HG03196 (cell line): ENCODE measurements at regions not wholly inside any gene's neighbourhood (a gene's known extent, or its start where the extent isn't known, plus 50 kb on each side); places are given as distances from the start of the nearest gene placed in this dataset.

ENCODE experiments used
- ATAC-seq: cut with Tn5 transposase; IDR thresholded peaks from one replicate; pipeline ENCODE4 v1.9.1; 2021; ENCODE audit not compliant: unreplicated experiment

DNA sequence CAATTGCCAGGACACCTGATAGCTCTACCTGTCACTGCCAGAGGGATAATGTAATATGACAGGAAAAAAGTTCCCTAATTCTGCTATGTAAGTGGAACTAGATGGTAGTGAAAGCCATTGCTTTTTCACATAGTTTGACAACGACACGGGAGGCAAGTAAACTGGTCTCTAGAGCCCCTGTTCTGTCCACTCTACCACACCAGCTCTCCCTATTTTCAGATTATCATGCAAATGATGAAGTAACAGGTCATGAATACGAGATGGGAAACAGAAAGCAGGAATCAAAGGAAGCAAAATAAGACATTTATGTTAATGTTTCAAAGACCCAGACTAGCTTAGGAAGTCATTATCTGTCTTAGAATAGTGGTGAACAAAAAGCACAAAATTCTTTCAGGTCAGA is 56.2 kb downstream of the TAF11L14 start:
- ATAC-seq = no peak

DNA sequence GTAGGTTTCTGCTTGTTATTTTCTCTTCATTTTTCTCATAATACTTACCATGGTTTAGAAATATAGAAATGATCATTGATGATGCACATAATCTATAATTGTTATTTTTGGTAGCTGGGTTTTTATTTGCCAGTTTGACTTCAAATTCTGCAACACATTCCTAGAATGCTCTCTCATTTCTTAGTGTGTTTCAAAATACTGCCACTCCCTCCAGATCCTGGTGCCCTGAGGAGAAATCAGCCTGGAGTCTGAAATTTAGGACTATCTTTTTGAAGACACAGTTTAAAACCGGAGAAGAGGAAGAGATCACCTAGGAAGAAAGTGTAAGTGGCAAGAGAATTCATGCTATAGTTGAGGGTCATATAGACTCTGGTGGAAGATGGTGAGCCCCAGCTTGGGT is 57.5 kb downstream of the TAF11L14 start:
- no peak for ATAC-seq

DNA sequence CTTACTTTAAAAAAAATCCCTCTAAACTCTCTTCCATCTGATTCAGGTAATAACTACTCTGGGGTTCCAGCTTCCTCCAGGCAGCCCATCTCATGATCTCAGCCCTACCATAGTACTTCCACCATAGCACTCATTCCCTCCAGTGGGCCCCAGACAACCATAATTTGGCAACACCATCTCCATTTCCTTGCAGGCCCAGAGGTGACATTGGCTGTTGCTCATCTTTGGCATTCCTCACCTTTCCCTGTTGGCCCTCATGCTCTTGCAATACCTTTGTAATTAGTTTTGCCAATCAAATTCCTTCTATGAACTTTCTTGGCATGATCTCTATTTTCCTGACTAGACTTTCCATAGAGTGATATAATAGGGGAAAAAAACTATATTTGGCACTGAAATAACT is 60.1 kb downstream of the TAF11L14 start:
- ATAC-seq = no peak

DNA sequence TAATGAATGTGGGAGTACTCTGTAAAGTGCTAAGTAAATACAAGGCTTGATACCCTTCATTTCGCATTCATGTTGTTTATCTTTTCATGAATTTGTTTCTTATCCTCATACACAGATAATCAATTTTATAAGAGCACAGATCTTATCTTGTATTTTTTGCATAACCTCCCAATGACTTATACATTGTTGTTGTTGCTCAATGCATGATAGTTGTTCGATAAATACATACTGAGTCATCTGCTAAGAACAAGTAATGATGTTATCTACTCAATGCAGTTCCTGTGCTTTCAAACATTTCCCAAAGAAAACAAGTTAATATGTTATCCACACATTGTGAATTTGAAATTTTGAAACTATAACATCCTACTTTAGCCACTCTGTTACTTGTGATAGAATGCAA is 60.7 kb downstream of the TAF11L14 start:
- no peak for ATAC-seq

DNA sequence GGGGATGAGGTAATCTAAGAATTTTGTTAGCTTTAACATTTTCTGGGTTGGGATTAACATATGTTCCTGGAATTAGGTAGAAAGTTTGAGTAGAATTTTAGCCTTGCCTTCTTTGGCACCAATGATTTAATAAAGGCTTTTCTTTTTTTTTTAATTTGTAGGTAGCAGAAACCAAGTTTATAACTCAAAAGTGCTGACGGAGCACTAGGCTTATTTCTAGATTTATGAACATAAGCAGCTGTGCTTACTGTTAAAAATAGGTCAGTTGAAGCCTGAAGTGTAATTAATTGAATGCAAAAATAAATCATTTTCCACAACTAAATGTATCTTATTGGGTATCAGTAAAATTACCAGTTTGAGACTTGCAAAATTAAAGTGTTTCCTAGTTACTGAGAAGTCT is 62.4 kb downstream of the TAF11L14 start:
- ATAC-seq = no peak

DNA sequence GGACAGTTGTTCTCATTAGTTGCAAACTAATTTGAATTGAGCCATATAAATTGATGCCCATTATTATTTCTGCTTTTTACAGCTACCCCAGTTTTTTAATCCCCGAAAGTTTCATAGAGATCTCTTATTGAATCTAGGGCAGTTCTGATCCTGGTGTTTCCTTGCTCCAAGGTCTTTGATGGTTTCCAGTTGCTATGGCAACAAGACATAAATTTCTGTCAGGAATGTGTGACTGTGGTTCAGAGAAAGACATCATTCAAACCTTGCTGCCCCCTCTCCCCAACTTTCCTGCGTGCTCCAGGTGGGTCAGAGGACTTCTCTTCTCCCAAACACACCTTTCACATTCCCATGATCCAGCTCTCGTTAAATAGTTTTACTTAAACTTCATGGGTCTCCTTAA is 63.4 kb downstream of the TAF11L14 start:
- no peak for ATAC-seq

DNA sequence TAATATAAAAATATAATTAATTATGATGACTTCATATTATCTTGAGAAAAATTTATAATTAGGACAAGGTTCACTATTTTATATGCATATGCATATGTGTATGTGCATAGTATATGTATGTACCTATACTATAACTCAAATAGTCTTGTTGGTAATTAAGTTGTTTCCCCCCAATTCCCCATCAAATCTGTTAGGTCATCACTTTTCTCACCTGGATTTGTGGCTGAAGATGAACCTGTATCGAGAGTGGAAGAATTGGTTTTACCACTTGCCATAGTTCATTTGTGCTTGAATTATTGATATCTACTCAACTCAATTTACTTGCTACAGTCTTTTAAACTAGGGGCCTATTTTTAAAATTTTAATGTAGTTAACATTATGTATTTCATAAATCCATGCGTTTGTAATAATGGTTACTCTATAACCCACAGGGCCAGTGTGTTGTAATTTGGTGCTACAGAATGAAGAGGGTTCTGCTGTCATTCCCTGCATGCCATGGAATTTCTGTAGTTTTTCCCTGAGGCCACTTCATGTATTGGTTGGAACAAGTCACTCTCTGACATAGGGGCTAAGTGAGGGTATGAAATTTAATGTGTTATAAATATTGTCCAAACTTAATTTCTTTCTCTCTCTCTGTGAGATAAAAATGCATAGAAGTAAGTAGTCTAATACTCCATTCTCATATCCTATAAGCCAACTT is 74.9 kb downstream of the TAF11L14 start:
- no peak for ATAC-seq

DNA sequence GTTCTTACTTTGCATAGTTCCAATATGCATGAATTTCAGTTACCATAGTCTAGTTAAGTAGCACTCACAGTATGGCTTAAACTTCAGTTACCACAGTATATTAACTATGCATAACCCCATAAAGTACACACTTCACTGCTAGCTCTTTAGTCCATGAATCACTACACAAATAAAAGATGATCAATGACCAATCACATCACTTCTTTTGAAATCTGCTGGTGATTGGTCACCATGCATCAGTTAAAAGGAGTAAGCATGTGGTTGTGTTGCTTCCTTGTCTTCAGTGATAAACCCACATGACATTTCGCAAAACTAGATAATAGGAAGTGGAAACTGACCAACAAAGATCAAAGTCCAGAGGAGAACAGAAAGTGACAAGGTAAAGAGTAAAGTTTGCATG is 79.0 kb downstream of the TAF11L14 start:
- no peak for ATAC-seq

DNA sequence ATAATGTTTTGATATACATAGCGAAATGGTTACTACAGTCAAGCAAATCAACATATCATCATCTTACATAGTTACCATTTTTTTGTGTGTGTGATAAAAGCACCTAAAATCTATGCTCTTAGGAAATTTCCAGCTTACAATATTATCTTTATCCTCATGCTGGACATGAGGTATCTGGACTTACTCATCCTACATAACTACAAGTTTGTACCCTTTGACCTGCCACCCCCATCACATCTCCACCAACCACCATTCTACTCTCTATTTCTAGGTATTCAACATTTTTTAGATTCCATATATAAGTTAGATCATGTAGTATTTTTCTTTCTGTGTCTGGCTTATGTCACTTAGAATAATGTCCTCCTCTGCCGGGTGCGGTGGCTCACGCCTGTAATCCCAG is 79.9 kb downstream of the TAF11L14 start:
- ATAC-seq = no peak

DNA sequence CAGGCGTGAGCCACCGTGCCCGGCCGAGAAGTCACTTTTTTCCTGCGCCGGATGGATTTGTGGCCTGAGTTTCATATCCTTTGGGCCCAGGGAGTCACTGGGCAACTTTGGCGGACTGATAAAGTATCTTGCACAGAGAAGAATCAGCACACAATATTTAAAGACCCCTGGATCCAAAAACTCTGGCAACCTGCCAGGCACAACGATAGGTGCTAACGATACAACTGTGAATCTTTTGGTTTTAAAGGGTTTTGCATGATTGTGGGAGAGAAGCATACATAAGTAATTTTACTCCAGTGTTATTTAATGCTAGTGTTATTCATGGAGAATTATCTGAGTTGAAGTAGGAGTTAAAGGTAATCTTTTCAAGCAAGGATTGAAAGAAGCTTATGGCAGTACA is 85.3 kb downstream of the TAF11L14 start:
- no peak for ATAC-seq

DNA sequence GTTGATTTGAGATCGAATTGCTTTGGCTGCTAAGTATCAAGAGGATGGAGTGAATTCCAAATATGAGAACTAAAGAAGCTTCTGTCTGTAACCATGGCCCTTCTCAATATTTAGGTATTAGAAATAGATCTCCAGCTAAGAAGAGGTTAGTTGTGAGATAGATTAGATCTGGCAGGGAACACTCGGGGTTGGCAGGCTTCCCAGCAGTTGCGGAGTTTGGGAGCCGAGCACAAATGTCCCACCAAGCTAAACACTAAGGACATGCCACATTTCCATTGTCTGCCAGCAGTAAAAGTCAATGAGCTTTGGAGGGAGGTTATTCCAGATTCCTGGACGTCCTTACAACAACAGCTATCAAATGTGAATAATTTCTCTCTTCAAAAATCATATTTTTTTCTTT is 85.8 kb downstream of the TAF11L14 start:
- no peak for ATAC-seq

DNA sequence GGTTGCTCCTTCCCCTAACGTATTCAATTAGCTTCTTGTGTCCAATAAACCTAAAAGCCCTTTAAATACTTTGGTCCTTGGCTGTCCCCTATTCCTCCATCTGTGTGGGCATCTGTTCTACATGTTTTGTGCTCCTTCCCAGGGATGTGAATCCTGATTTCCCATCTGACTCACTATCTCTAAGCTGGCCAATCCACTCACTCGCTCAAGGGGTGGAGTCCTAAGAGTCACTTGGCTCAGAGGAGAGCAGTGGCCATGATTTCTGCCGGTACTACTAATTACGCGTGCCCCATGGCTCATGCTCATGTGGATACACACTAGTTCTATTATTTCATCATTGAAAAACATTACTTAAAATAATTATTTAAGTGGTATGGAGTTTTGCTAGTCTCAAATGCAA is 89.6 kb downstream of the TAF11L14 start:
- ATAC-seq = no peak

DNA sequence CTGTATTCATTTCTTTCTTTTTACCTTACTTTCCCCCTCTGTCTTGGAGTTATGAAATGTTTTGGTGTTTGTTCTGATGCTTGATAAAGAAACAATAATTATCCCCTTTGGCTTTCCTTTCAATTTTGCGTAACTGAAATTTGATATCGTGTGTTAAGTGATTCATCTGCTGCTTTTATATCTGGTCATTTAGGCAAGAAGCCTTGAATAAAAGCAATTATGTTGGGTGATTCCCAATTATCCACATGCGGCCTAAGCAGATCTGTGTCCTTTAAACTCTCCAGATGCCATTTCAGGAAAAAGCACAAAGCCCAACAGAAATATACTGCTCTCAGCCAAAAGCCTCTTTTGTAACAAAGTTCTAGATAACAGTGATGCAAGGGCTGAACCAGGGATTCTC is 92.8 kb downstream of the TAF11L14 start:
- no peak for ATAC-seq

DNA sequence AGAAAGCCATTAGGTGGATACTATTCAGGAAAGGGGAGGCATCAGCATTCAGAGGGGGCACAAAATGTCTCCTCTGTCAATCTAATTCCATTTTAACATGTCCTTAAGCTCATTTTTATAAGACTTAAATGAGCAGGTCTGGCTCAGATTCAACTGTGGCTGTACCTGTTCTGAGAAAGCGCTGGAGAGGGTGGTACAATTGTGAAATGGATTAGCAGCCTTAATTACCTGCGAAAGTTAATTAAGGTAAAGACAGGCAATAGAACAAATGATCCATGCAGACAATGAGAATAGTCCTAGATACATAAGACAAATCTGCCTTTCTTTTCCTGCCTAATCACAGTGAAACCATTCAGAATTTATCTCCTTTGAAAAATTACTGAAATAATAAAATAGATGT is 96.2 kb downstream of the TAF11L14 start:
- no peak for ATAC-seq

DNA sequence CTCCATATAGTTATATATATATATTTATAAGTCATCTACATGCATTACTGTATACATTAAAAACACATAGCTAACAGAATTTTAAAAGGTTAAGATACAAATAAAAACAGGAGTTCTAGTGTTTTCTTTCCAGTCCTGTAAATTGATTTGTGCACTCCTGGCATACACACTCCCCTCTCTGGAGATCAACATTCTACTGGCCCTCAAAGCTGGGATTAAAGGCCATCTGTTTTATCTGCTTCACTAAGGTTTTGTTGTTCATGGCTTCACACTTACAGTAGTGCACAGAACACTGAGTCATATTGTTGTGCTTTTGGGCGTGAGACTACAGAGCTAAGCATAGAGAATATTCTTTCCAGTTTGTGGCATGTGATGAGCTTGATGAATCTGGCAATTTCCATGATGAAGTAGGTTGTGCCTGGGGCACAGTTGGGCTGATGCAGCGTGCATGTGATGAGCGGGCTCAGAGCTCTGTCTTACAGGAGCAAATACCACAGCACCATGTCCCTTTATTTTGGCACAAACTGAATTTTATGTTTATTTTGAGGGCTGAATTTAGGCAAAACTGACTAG is 98.2 kb downstream of the TAF11L14 start:
- no peak for ATAC-seq

DNA sequence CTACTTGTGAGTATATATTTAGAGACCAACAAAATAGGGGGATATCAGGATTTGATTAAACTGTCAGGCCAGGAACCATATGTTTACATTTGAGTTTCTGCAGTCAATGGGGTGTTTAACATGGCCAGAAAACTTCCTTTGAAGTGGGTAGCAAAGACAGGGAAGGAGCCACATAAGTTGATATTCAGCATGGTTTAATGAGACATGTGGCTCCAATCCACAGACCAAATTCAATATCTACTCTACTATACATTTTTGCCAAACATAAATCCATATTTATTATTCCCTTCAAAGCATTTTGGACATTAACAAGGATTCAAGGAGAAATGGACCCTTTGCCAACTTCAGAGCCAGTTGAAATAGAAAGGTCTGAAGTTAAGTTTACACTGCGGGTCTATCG is 99.8 kb downstream of the TAF11L14 start:
- no peak for ATAC-seq

DNA sequence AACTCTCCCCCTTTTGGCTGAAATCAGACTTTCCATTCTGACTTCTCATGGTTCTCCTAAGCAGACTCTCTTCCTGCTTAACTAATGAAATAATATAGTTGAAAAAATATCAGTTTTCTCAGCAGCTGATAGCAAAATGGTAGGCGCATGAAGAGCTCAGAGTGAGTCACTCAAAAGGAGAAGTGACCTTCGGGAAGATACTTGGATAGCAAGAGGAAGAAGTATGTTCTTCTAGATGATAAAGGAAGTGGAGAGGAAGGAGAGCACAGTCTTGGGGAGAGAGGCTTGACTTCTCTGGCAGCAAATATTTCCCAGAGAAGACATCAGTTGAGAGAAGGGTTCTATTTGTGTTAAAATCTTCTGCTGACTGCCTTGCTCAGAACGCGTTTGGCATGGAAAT is 101.5 kb downstream of the TAF11L14 start:
- ATAC-seq = no peak

DNA sequence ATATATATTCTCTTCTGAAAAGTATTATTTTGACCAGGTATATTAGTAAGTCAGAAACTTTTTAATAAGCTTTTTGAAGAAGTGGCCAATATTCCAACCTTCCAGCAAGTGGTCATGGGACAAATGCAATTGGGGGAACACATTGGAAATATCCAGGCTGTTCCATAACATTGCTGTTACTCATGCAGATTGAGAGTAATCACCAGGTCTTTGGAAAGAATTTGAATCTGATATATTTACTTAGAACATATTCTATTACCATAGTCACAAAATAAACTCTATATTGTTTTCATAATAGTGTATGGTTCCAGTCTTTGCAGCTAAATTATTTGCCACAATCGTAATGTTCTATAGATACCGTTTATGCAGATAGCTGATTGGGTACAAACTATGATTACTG is 102.8 kb downstream of the TAF11L14 start:
- no peak for ATAC-seq

DNA sequence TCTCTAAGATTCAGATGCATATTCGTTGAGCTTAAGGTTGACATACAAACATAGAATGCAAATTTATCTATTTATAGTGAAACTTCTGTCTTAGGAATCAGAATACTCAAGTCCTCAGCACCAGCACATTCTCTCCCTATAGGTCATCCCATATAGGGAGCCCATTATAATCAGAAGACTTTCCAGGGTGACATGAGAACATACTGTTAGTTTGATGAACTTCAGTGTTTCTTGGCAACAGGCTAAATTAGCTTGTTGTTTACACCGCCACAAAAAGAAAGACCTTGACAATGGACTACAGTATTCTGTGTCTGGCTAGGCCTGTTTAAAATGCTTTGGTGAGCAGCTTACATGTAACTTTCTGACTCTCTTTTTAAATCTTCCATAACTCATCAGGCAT is 104.2 kb downstream of the TAF11L14 start:
- no peak for ATAC-seq

DNA sequence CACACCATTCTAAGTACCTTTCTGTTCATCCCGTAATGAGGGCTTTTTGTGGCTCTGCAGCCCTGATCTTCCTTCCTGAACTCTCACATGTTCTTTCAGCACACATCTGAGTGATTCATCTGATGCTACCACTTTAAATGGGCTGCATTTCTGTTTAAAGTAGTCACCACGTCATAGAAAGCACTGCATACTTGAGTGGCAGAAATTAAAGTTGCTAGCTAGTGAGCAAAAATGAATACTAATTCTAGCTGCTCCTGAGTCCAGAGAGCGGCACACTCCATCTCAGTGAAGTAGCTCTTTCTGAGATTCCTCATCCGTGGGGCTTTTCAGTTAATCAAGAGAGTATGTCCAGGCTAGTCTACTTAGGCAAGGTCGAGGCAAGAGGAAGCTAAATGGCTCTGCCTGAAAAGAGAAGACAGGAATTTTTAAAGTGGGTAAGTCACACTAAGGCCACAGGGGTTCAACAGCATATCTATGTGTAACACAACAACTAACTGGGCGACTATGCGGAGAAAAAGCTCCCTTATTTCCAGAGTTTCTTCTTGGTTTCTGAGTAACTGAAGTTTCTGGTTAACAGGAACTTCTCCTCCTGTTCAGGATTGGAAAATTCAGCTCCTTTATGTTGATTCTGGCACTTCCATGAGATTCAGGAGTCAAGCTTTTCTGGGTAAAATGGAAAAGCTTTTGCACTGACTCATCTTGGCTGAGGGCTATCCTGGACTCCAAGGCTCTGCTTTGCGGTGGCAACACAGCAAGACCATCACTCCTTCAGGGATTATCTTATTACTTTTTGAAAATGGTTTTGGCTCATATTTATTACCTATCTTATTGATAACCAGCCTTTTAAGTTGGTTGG is 109.5 kb downstream of the TAF11L14 start:
- ATAC-seq = no peak

DNA sequence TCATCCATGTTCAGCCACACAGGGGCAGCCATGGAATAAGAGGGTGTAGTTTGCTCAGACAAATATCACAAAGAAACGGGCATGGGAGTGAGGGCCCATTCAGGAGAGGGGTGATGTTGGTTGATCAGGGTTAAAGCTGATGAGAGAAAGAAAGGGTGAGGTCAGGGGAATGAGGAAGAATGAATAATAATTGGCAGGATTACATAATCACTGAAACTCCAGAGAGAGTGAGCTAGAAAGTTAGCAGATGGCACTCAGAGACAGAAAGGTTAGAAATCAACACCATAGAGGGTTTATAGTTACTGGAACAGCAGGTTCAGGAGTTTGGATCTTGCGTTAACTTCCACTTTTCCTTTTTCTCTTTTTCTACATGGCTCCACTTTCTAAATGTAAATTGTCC is 113.9 kb downstream of the TAF11L14 start:
- ATAC-seq = no peak

DNA sequence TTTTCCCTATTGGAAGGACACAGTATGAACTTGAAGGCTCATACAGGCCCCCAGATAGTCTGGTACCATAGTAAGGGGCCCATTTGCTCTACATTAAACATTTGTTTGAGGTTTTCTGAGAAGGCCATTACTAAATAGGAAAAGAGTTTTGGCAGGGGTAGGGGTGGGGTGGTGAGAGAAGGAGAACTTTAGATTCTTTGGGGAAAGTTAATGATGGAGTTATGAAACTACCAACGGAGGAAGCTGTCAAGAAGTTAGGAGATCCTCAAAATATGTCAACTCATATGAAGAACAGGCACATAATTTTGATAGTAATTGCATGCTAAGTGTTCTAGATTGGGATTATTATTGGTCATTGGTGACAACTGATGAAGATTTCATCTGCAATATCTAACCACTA is 114.7 kb downstream of the TAF11L14 start:
- ATAC-seq = no peak
